ENCODE measurements at regions not wholly inside any gene's neighbourhood (a gene's known extent, or its start where the extent isn't known, plus 50 kb on each side); places are given as distances from the start of the nearest gene placed in this dataset.

GRCh38 chr2:200089040-200089755, 133.8 kb downstream of the MAIP1 start:
- no peak overlapping the region for H3K4me3 ChIP-seq (replicated peaks; ENCODE audit: low read depth, low read length)
- H3K27me3 ChIP-seq (replicated peaks; ENCODE audit: control insufficient read depth, insufficient read depth, low read length) = no peaks in the 10 kb centered on the region; the same call in 1 of the 2 replicates
- DNase-seq (ENCODE audit: extremely low read depth, insufficient read length) = no peak
- H3K36me3 ChIP-seq (ENCODE audit: control insufficient read depth, insufficient read depth, low read length) = no peaks in the 10 kb centered on the region
- TF ChIP-seq CTCF (IDR thresholded peaks at IDR 0.05; ENCODE audit: insufficient read depth, low read length, poor library complexity, severe bottlenecking) = no peak

GRCh38 chr2:200089756-200090109, 134.4 kb downstream of the MAIP1 start:
- Histone ChIP-seq H3K4me3 (replicated peaks; ENCODE audit: low read depth, low read length) (no peak overlapping the region), H3K27me3 (replicated peaks; ENCODE audit: control insufficient read depth, insufficient read depth, low read length) (no peaks in the 10 kb centered on the region; the same call in 1 of the 2 replicates), H3K36me3 (ENCODE audit: control insufficient read depth, insufficient read depth, low read length) (no peaks in the 10 kb centered on the region)
- DNase-seq (ENCODE audit: extremely low read depth, insufficient read length) = no peak
- TF ChIP-seq CTCF (IDR thresholded peaks at IDR 0.05; ENCODE audit: insufficient read depth, low read length, poor library complexity, severe bottlenecking) = no peak

- DNase-seq (ENCODE audit: extremely low read depth, insufficient read length) = no peak
- Histone ChIP-seq H3K36me3 (ENCODE audit: control insufficient read depth, insufficient read depth, low read length) (no peaks in the 10 kb centered on the region), H3K4me3 (replicated peaks; ENCODE audit: low read depth, low read length) (no peak overlapping the region), H3K27me3 (replicated peaks; ENCODE audit: control insufficient read depth, insufficient read depth, low read length) (no peaks in the 10 kb centered on the region; the same call in 1 of the 2 replicates)
- TF ChIP-seq CTCF (IDR thresholded peaks at IDR 0.05; ENCODE audit: insufficient read depth, low read length, poor library complexity, severe bottlenecking) = no peak
Observed at GRCh38 chr2:200090683-200091082, 135.3 kb downstream of the MAIP1 start.

GRCh38 chr2:200091126-200091525, 135.7 kb downstream of the MAIP1 start:
- Histone ChIP-seq H3K36me3 (ENCODE audit: control insufficient read depth, insufficient read depth, low read length) (no peaks in the 10 kb centered on the region), H3K4me3 (replicated peaks; ENCODE audit: low read depth, low read length) (no peak overlapping the region), H3K27me3 (replicated peaks; ENCODE audit: control insufficient read depth, insufficient read depth, low read length) (no peaks in the 10 kb centered on the region; the same call in 1 of the 2 replicates)
- no peak for DNase-seq (ENCODE audit: extremely low read depth, insufficient read length)
- no peak for TF ChIP-seq CTCF (IDR thresholded peaks at IDR 0.05; ENCODE audit: insufficient read depth, low read length, poor library complexity, severe bottlenecking)

GRCh38 chr2:200092235-200092634, 136.9 kb downstream of the MAIP1 start:
- Histone ChIP-seq H3K36me3 (ENCODE audit: control insufficient read depth, insufficient read depth, low read length) (no peaks in the 10 kb centered on the region), H3K4me3 (replicated peaks; ENCODE audit: low read depth, low read length) (no peak overlapping the region), H3K27me3 (replicated peaks; ENCODE audit: control insufficient read depth, insufficient read depth, low read length) (no peaks in the 10 kb centered on the region; the same call in 1 of the 2 replicates)
- no peak for TF ChIP-seq CTCF (IDR thresholded peaks at IDR 0.05; ENCODE audit: insufficient read depth, low read length, poor library complexity, severe bottlenecking)
- no peak for DNase-seq (ENCODE audit: extremely low read depth, insufficient read length)

GRCh38 chr2:200095436-200095835, 140.1 kb downstream of the MAIP1 start:
- no peak overlapping the region for H3K4me3 ChIP-seq (replicated peaks; ENCODE audit: low read depth, low read length)
- H3K27me3 ChIP-seq (replicated peaks; ENCODE audit: control insufficient read depth, insufficient read depth, low read length) = no peaks in the 10 kb centered on the region
- no peaks in the 10 kb centered on the region for H3K36me3 ChIP-seq (ENCODE audit: control insufficient read depth, insufficient read depth, low read length)
- no peak for TF ChIP-seq CTCF (IDR thresholded peaks at IDR 0.05; ENCODE audit: insufficient read depth, low read length, poor library complexity, severe bottlenecking)
- no peak for DNase-seq (ENCODE audit: extremely low read depth, insufficient read length)

Measured in GM06990 (cell line).